Gastrocnemius medialis (tissue), 4 donors: ENCODE measurements at regions not wholly inside any gene's neighbourhood (a gene's known extent, or its start where the extent isn't known, plus 50 kb on each side); places are given as distances from the start of the nearest gene placed in this dataset.

Source experiments
- ATAC-seq, 2 donors: fragments of 150-250 bp; one replicate each; pipeline ENCODE4 v1.9.1; 2016
- DNase-seq, 2 donors: peaks; one replicate each; pipeline ENCODE4 v3.0.0-alpha.2; 2019
- H3K27ac ChIP-seq, 4 donors: fragments of 200-600 bp; sonication (generic); 1 replicate in 1 of 4; 2 replicates in 3 of 4; pipeline ENCODE4 v1.5.1; 2016 to 2018; ENCODE audit warnings: mild to moderate bottlenecking in 2 of 4, moderate library complexity in 1 of 4
- H3K27me3 ChIP-seq, 3 donors: fragments of 200-600 bp; sonication (generic) in 2 of 3; 1 replicate in 1 of 3; 2 replicates in 2 of 3; pipeline versions ENCODE4 v1.5.1 to v1.6.0; 2016 to 2019; ENCODE audit warnings: mild to moderate bottlenecking in 1 of 3, moderate library complexity in 1 of 3
- H3K36me3 ChIP-seq, 2 donors: fragments of 200-600 bp; sonication (generic) in 1 of 2; one replicate each; pipeline ENCODE4 v1.5.1; 2017 to 2018
- H3K4me1 ChIP-seq, 2 donors: fragments of 200-600 bp; sonication (generic) in 1 of 2; one replicate each; pipeline ENCODE4 v1.5.1; 2016 to 2017; ENCODE audit warnings: mild to moderate bottlenecking in 2 of 2
- H3K4me3 ChIP-seq, 4 donors: fragments of 200-600 bp; sonication (generic) in 3 of 4; 1 replicate in 1 of 4; 2 replicates in 3 of 4; pipeline ENCODE4 v1.5.1; 2016 to 2019; ENCODE audit warnings: mild to moderate bottlenecking in 2 of 4
- H3K9me3 ChIP-seq, 3 donors: fragments of 200-600 bp; sonication (generic) in 2 of 3; 1 replicate in 1 of 3; 2 replicates in 2 of 3; pipeline ENCODE4 v1.5.1; 2016 to 2019
- POLR2A ChIP-seq, 2 donors: fragments of 450-650 bp; IDR thresholded peaks; one replicate each; pipeline ENCODE4 v1.6.1; 2017; ENCODE audit warnings: antibody characterized with exemption in 2 of 2, mild to moderate bottlenecking in 2 of 2, moderate library complexity in 2 of 2
- in situ Hi-C, 4 donors: fragments of 200-750 bp; cut with MboI; loops; one replicate each; pipeline versions ENCODE4 v1.15.0 to v1.8.0; 2017; ENCODE audit warnings: low sequenced_read_pairs in 4 of 4
- intact Hi-C: fragments of 100-400 bp; cut with DNase I; formaldehyde crosslinking; loops from one replicate; pipeline ENCODE4 v1.15.1; 2023; ENCODE audit warnings: low total_unique reads
- TF ChIP-seq, protein P1 (sequence below), 5 experiments: fragments of 450-650 bp in 3 of 5; fragments of 200-600 bp in 2 of 5; sonication (generic) in 2 of 5; IDR thresholded peaks in 4 of 5; conservative IDR thresholded peaks in 1 of 5; 1 replicate in 4 of 5; 2 replicates in 1 of 5; pipeline ENCODE4 v1.5.1; 2016 to 2019; ENCODE audit warnings: antibody characterized with exemption in 5 of 5, mild to moderate bottlenecking in 3 of 5, moderate library complexity in 3 of 5

GRCh38 chr18:41207706-41208105 is 747.3 kb upstream of the PIK3C3 start:
- intact Hi-C loops, result no loop called here
- TF ChIP-seq, protein P1, sequence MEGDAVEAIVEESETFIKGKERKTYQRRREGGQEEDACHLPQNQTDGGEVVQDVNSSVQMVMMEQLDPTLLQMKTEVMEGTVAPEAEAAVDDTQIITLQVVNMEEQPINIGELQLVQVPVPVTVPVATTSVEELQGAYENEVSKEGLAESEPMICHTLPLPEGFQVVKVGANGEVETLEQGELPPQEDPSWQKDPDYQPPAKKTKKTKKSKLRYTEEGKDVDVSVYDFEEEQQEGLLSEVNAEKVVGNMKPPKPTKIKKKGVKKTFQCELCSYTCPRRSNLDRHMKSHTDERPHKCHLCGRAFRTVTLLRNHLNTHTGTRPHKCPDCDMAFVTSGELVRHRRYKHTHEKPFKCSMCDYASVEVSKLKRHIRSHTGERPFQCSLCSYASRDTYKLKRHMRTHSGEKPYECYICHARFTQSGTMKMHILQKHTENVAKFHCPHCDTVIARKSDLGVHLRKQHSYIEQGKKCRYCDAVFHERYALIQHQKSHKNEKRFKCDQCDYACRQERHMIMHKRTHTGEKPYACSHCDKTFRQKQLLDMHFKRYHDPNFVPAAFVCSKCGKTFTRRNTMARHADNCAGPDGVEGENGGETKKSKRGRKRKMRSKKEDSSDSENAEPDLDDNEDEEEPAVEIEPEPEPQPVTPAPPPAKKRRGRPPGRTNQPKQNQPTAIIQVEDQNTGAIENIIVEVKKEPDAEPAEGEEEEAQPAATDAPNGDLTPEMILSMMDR (IDR thresholded peaks at IDR 0.05 in 4 of 5, conservative IDR thresholded peaks at IDR 0.05 in 1 of 5), result no peak
- TF ChIP-seq POLR2A (IDR thresholded peaks at IDR 0.05), result no peak
- Histone ChIP-seq H3K4me1 (no peaks in the 10 kb centered on the region), H3K36me3 (no peaks in the 10 kb centered on the region), H3K27ac (no peak overlapping the region), H3K4me3 (no peak overlapping the region), H3K27me3 (no peaks in the 10 kb centered on the region), H3K9me3 (no peaks in the 10 kb centered on the region)
- ATAC-seq (no peak), DNase-seq (no peak)
- in situ Hi-C loops, result loop anchor here in 1 of 4 donors (25.0 kb wide), 1 partner anchor 105 kb away; no protein-coding TSS in a partner anchor

DNA sequence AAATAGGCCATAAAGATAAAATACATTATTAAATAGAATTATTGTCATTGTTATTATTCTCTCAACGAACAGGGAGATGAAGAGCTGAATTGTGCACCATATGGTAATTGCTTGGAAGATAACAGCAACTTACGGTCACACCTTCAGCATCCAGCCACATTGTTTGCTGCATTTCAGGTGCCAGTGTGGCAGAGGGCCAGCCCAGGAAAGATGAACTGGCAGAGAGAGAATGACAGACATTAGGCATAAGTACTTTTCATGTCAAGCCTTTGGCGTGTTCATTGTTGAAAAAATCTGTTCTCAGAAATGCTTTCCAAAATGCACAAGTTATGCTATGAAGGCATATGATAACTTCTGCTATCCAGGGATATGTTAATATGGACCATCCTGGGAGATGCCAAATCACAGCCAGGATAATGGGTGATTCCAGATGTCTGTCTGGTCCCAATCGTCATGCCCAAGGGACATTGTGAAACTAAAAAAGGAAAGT is 748.6 kb upstream of the PIK3C3 start:
- TF ChIP-seq POLR2A (IDR thresholded peaks at IDR 0.05), result no peak
- TF ChIP-seq, protein P1 (IDR thresholded peaks at IDR 0.05 in 4 of 5, conservative IDR thresholded peaks at IDR 0.05 in 1 of 5), result no peak
- no peak for DNase-seq
- ATAC-seq, result no peak
- in situ Hi-C loops, result loop anchor here in 1 of 4 donors (25.0 kb wide), 1 partner anchor 106 kb away; no protein-coding TSS in a partner anchor
- intact Hi-C loops, result no loop called here
- Histone ChIP-seq H3K36me3 (no peaks in the 10 kb centered on the region), H3K27ac (no peak overlapping the region), H3K4me1 (no peaks in the 10 kb centered on the region), H3K27me3 (no peaks in the 10 kb centered on the region), H3K4me3 (no peak overlapping the region), H3K9me3 (no peaks in the 10 kb centered on the region)

- DNase-seq, result no peak
- no peak for ATAC-seq
- no peak for TF ChIP-seq POLR2A (IDR thresholded peaks at IDR 0.05)
- in situ Hi-C loops, result no loop called here
- Histone ChIP-seq H3K27me3 (no peaks in the 10 kb centered on the region), H3K27ac (no peak overlapping the region), H3K4me1 (no peaks in the 10 kb centered on the region), H3K9me3 (no peaks in the 10 kb centered on the region), H3K4me3 (no peak overlapping the region), H3K36me3 (no peaks in the 10 kb centered on the region)
- intact Hi-C loops, result no loop called here
These were observed 755.8 kb upstream of the PIK3C3 start for GRCh38 chr18:41199212-41199611.

DNA sequence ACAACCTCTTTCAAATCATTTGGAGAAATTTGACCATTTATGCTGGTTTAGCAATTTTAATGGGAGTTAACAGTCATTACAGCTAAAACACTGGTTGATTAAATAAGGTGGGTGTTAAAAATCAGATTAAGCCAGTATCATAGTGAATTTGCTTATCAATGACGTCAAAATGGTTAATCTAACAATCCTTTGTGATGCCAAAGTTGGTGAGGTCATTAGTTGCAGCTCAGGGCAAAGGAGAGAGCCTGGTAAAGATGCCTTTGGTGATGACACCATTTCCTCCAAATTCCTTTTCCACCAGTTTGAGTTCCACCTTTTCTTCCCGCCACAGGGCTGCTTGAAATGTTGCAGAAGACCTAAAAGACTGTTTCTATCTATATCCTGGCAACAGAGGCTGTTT is 757.1 kb upstream of the PIK3C3 start:
- no peaks in the 10 kb centered on the region for H3K27me3 ChIP-seq
- no peak overlapping the region for H3K27ac ChIP-seq
- in situ Hi-C loops (no loop called here), intact Hi-C loops (no loop called here)
- H3K9me3 ChIP-seq, result no peaks in the 10 kb centered on the region
- TF ChIP-seq, protein P1 (IDR thresholded peaks at IDR 0.05 in 4 of 5, conservative IDR thresholded peaks at IDR 0.05 in 1 of 5), result no peak
- no peak for TF ChIP-seq POLR2A (IDR thresholded peaks at IDR 0.05)
- ATAC-seq (no peak), DNase-seq (no peak)
- no peak overlapping the region for H3K4me3 ChIP-seq
- no peaks in the 10 kb centered on the region for H3K4me1 ChIP-seq
- no peaks in the 10 kb centered on the region for H3K36me3 ChIP-seq

GRCh38 chr18:41170346-41170745 is 784.7 kb upstream of the PIK3C3 start:
- in situ Hi-C loops (no loop called here), intact Hi-C loops (no loop called here)
- no peak for DNase-seq
- TF ChIP-seq POLR2A (IDR thresholded peaks at IDR 0.05), result no peak
- TF ChIP-seq, protein P1 (IDR thresholded peaks at IDR 0.05 in 4 of 5, conservative IDR thresholded peaks at IDR 0.05 in 1 of 5), result no peak
- no peaks in the 10 kb centered on the region for H3K36me3 ChIP-seq
- no peak for ATAC-seq
- H3K4me3 ChIP-seq, result no peak overlapping the region
- H3K9me3 ChIP-seq, result no peaks in the 10 kb centered on the region
- no peak overlapping the region for H3K27ac ChIP-seq
- H3K4me1 ChIP-seq, result no peaks in the 10 kb centered on the region
- no peaks in the 10 kb centered on the region for H3K27me3 ChIP-seq
